GM21360 (cell line): ENCODE measurements at regions not wholly inside any gene's neighbourhood (a gene's known extent, or its start where the extent isn't known, plus 50 kb on each side); places are given as distances from the start of the nearest gene placed in this dataset.
"Not testable (repeated sequence)": the region's sequence is repeated elsewhere in the genome, so short reads cannot be mapped to it uniquely, and the experiment has no call there.

Experiments used
- ATAC-seq: cut with Tn5 transposase; IDR thresholded peaks from one replicate; pipeline ENCODE4 v1.9.1; 2021; ENCODE audit warnings: mild to moderate bottlenecking, moderate library complexity; ENCODE audit not compliant: unreplicated experiment

GRCh38 chr7:67358738-67359137, 362.1 kb downstream of the TYW1 start:
- not testable (repeated sequence) for ATAC-seq

- no peak for ATAC-seq
These were observed 363.3 kb downstream of the TYW1 start for GRCh38 chr7:67359900-67360299.

GRCh38 chr7:67361150-67361549, 364.5 kb downstream of the TYW1 start:
- ATAC-seq = no peak

- ATAC-seq = no peak
These were observed 367.9 kb downstream of the TYW1 start for GRCh38 chr7:67364441-67365017.

- ATAC-seq = peak; percentile 88
These were observed 375.0 kb downstream of the TYW1 start for GRCh38 chr7:67371429-67372305.

GRCh38 chr7:67373389-67373788, 376.8 kb downstream of the TYW1 start:
- not testable (repeated sequence) for ATAC-seq

- no peak for ATAC-seq
These were observed 378.8 kb downstream of the TYW1 start for GRCh38 chr7:67375427-67375826.

GRCh38 chr7:67377939-67378862, 381.6 kb downstream of the TYW1 start:
- ATAC-seq = peak; percentile 82

GRCh38 chr7:67380326-67380725, 383.7 kb downstream of the TYW1 start:
- no peak for ATAC-seq

- no peak for ATAC-seq
These were observed 384.2 kb downstream of the TYW1 start for GRCh38 chr7:67380858-67381257.

- no peak for ATAC-seq
These were observed 391.2 kb downstream of the TYW1 start for GRCh38 chr7:67387851-67388250.

GRCh38 chr7:67391168-67391567, 394.5 kb downstream of the TYW1 start:
- no peak for ATAC-seq

GRCh38 chr7:67392596-67393438, 396.2 kb downstream of the TYW1 start:
- no peak for ATAC-seq

GRCh38 chr7:67393903-67394302, 397.3 kb downstream of the TYW1 start:
- ATAC-seq = no peak

- no peak for ATAC-seq
These were observed 402.3 kb downstream of the TYW1 start for GRCh38 chr7:67398916-67399315.

GRCh38 chr7:67401492-67401891, 404.9 kb downstream of the TYW1 start:
- ATAC-seq = no peak

- ATAC-seq = no peak
These were observed 405.6 kb downstream of the TYW1 start for GRCh38 chr7:67402280-67402679.

GRCh38 chr7:67406976-67407375, 410.3 kb downstream of the TYW1 start:
- ATAC-seq = no peak

- no peak for ATAC-seq
These were observed 410.9 kb downstream of the TYW1 start for GRCh38 chr7:67407392-67408071.

- no peak for ATAC-seq
These were observed 411.5 kb downstream of the TYW1 start for GRCh38 chr7:67408109-67408508.
